Peyer's patch (tissue), 4 donors: ENCODE measurements at regions not wholly inside any gene's neighbourhood (a gene's known extent, or its start where the extent isn't known, plus 50 kb on each side); places are given as distances from the start of the nearest gene placed in this dataset.

ENCODE experiments used
- POLR2A ChIP-seq, 2 donors: fragments of 450-650 bp; IDR thresholded peaks; one replicate each; pipeline ENCODE4 v1.5.1; 2017; ENCODE audit warnings: antibody characterized with exemption in 2 of 2, mild to moderate bottlenecking in 2 of 2, moderate library complexity in 2 of 2
- TF ChIP-seq, protein P1 (sequence below), 6 experiments: fragments of 450-650 bp in 4 of 6; fragments of 200-600 bp in 2 of 6; sonication (generic) in 1 of 6; IDR thresholded peaks; one replicate each; pipeline ENCODE4 v1.5.1; 2017 to 2019; ENCODE audit warnings: antibody characterized with exemption in 6 of 6, mild to moderate bottlenecking in 3 of 6, moderate library complexity in 1 of 6

DNA sequence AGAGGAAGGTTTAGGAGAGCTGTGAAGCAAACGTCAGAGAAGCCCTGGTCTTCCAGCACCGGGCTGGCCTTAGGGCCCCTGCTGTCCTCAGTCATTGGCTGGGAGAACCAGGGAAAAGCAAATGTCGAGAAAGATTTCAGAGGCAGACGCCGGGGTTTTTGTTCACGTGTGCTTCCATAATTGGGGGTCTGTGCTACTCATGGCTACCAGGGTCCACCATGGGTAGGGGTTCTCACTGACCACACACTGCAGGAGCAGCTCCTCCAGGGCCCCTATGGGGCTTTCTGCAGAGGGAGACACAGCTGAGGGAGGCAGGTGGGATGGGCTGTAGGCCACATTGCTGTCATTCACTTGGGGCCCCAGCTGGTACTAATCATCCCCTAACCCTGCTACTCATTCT, 291.8 kb upstream of the FOXQ1 start:
- TF ChIP-seq, protein P1, sequence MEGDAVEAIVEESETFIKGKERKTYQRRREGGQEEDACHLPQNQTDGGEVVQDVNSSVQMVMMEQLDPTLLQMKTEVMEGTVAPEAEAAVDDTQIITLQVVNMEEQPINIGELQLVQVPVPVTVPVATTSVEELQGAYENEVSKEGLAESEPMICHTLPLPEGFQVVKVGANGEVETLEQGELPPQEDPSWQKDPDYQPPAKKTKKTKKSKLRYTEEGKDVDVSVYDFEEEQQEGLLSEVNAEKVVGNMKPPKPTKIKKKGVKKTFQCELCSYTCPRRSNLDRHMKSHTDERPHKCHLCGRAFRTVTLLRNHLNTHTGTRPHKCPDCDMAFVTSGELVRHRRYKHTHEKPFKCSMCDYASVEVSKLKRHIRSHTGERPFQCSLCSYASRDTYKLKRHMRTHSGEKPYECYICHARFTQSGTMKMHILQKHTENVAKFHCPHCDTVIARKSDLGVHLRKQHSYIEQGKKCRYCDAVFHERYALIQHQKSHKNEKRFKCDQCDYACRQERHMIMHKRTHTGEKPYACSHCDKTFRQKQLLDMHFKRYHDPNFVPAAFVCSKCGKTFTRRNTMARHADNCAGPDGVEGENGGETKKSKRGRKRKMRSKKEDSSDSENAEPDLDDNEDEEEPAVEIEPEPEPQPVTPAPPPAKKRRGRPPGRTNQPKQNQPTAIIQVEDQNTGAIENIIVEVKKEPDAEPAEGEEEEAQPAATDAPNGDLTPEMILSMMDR (IDR thresholded peaks at IDR 0.05): no peak
- TF ChIP-seq POLR2A (IDR thresholded peaks at IDR 0.05): no peak
